H1 (cell line): ENCODE measurements at regions not wholly inside any gene's neighbourhood (a gene's known extent, or its start where the extent isn't known, plus 50 kb on each side); places are given as distances from the start of the nearest gene placed in this dataset.

Experiments
- CBX5 ChIP-seq: fragments of 300-800, 300-1000 bp; sonication (generic); IDR thresholded peaks from 2 replicates; pipeline ENCODE4 v1.7.1; 2016; ENCODE audit warnings: antibody characterized with exemption, low read length, low read depth
- CEBPB ChIP-seq: IDR thresholded peaks from 2 replicates; pipeline ENCODE4 v1.6.1; 2012; ENCODE audit warnings: low read depth, low read length
- CTCF ChIP-seq, 3 experiments: IDR thresholded peaks; 1 replicate in 2 of 3; 2 replicates in 1 of 3; pipeline versions ENCODE4 v1.5.1 to v1.6.1; 2011; ENCODE audit warnings: low read length in 3 of 3, mild to moderate bottlenecking in 3 of 3, inconsistent platforms in 2 of 3, low read depth in 1 of 3, moderate library complexity in 1 of 3; ENCODE audit not compliant: insufficient read depth in 1 of 3; ENCODE audit errors: control extremely low read depth in 1 of 3
- EZH2 ChIP-seq: fragments of 200-600 bp; sonication (generic); IDR thresholded peaks from 2 replicates; pipeline ENCODE4 v1.7.1; 2012; ENCODE audit warnings: low read depth, mild to moderate bottlenecking, moderate library complexity, low read length, inconsistent platforms; ENCODE audit not compliant: severe bottlenecking
- HDAC2 ChIP-seq, 2 experiments: fragments of 300-600 bp in 1 of 2; sonication (generic) in 1 of 2; IDR thresholded peaks; 2 replicates each; pipeline ENCODE4 v1.6.1; 2011 to 2012; ENCODE audit warnings: low read depth in 2 of 2, low read length in 2 of 2, mild to moderate bottlenecking in 2 of 2, moderate library complexity in 2 of 2, borderline replicate concordance in 1 of 2, inconsistent platforms in 1 of 2
- JUND ChIP-seq: IDR thresholded peaks from 2 replicates; pipeline ENCODE4 v1.6.1; 2011; ENCODE audit warnings: mild to moderate bottlenecking, improper control_type of control experiment, low read length
- POLR2A ChIP-seq, 2 experiments: IDR thresholded peaks; 1 replicate in 1 of 2; 2 replicates in 1 of 2; pipeline ENCODE4 v1.6.1; 2011; ENCODE audit warnings: low read depth in 2 of 2, low read length in 2 of 2, mild to moderate bottlenecking in 2 of 2; ENCODE audit errors: control extremely low read depth in 1 of 2
- RAD21 ChIP-seq, 2 experiments: IDR thresholded peaks in 1 of 2; conservative IDR thresholded peaks in 1 of 2; 2 replicates each; pipeline ENCODE4 v1.6.1; 2011; ENCODE audit warnings: low read depth in 2 of 2, low read length in 2 of 2, improper control_type of control experiment in 1 of 2, inconsistent platforms in 1 of 2, mild to moderate bottlenecking in 1 of 2, moderate library complexity in 1 of 2
- RFX5 ChIP-seq: IDR thresholded peaks from 2 replicates; pipeline ENCODE4 v1.6.1; 2011; ENCODE audit warnings: low read depth, low read length, improper control_type of control experiment, borderline replicate concordance
- USF2 ChIP-seq: IDR thresholded peaks from 2 replicates; pipeline ENCODE4 v1.6.1; 2011; ENCODE audit warnings: low read length, improper control_type of control experiment
- YY1 ChIP-seq: IDR thresholded peaks from 2 replicates; pipeline ENCODE4 v1.6.1; 2011; ENCODE audit warnings: low read depth, mild to moderate bottlenecking, low read length
- ZNF274 ChIP-seq: IDR thresholded peaks from 2 replicates; pipeline ENCODE4 v1.7.0; 2012; ENCODE audit warnings: low read length, borderline replicate concordance; ENCODE audit errors: extremely low read depth

- no peak for TF ChIP-seq ZNF274
- TF ChIP-seq POLR2A (IDR thresholded peaks at IDR 0.05; ENCODE audit: control extremely low read depth in 1 of 2, low read depth in 2 of 2, low read length in 2 of 2) = no peak
- no peak for TF ChIP-seq HDAC2 (IDR thresholded peaks at IDR 0.05; ENCODE audit: borderline replicate concordance in 1 of 2, low read depth in 2 of 2, low read length in 2 of 2)
- TF ChIP-seq JUND = no peak
- TF ChIP-seq YY1 = no peak
- TF ChIP-seq EZH2 = no peak
- no peak for TF ChIP-seq CEBPB
- no peak for TF ChIP-seq CTCF (IDR thresholded peaks at IDR 0.05; ENCODE audit: control extremely low read depth in 1 of 3, insufficient read depth in 1 of 3, low read depth in 1 of 3, low read length in 3 of 3)
- TF ChIP-seq USF2 = no peak
- no peak for TF ChIP-seq RFX5
- no peak for TF ChIP-seq RAD21 (IDR thresholded peaks at IDR 0.05 in 1 of 2, conservative IDR thresholded peaks at IDR 0.05 in 1 of 2; ENCODE audit: low read depth in 2 of 2, low read length in 2 of 2)
- TF ChIP-seq CBX5 = no peak
These were observed 198.4 kb downstream of the DLEU7 start for GRCh38 chr13:50645092-50645491.
